ENCODE measurements at regions not wholly inside any gene's neighbourhood (a gene's known extent, or its start where the extent isn't known, plus 50 kb on each side); places are given as distances from the start of the nearest gene placed in this dataset.

- H3K27me3 ChIP-seq (ENCODE audit: control insufficient read depth, insufficient read depth, low read length): no peaks in the 10 kb centered on the region
- H3K4me1 ChIP-seq: no peaks in the 10 kb centered on the region
- H3K4me2 ChIP-seq (ENCODE audit: low read length): no peak overlapping the region
- H3K9me3 ChIP-seq (ENCODE audit: control insufficient read depth, low read length): no peaks in the 10 kb centered on the region
- H3K79me2 ChIP-seq: no peaks in the 10 kb centered on the region
- no peak for TF ChIP-seq CTCF (IDR thresholded peaks at IDR 0.05)
- H2AFZ ChIP-seq: no peak overlapping the region
- no peaks in the 10 kb centered on the region for H3K36me3 ChIP-seq (ENCODE audit: control insufficient read depth, insufficient read depth, low read length)
- no peak overlapping the region for H3K27ac ChIP-seq
- no peak overlapping the region for H3K9ac ChIP-seq
- no peak overlapping the region for H3K4me3 ChIP-seq (ENCODE audit: low read depth, low read length)
Measured at GRCh38 chr2:5387406-5387805, 304.8 kb upstream of the SOX11 start.

GRCh38 chr2:5389740-5390139, 302.4 kb upstream of the SOX11 start:
- H3K9ac ChIP-seq: no peak overlapping the region
- no peak overlapping the region for H2AFZ ChIP-seq
- H3K4me1 ChIP-seq: no peaks in the 10 kb centered on the region
- H3K79me2 ChIP-seq: no peaks in the 10 kb centered on the region
- TF ChIP-seq CTCF (IDR thresholded peaks at IDR 0.05): no peak
- no peak overlapping the region for H3K27ac ChIP-seq
- no peak overlapping the region for H3K4me2 ChIP-seq (ENCODE audit: low read length)
- H3K36me3 ChIP-seq (ENCODE audit: control insufficient read depth, insufficient read depth, low read length): no peaks in the 10 kb centered on the region
- no peaks in the 10 kb centered on the region for H3K9me3 ChIP-seq (ENCODE audit: control insufficient read depth, low read length)
- no peak overlapping the region for H3K4me3 ChIP-seq (ENCODE audit: low read depth, low read length)
- H3K27me3 ChIP-seq (ENCODE audit: control insufficient read depth, insufficient read depth, low read length): no peaks in the 10 kb centered on the region

DNA sequence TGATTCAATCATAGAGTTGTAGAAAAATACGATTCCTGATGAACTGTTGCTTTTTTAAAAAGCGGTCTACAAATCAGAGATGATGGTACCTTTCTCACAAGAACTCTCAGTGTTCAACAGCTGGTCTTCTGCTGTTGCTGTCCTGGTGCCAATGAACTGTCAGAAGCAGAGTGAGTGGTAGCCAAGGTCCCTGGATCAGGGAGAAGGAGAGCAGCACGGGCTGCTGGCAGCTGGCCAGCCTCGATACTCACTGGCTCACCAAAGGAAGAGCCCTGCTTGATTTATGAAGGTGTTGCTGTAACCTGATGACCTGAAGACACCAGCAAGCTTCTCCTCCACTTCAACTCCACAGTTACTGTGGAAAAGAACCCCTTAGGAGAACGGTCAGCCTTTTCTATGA, 300.8 kb upstream of the SOX11 start:
- Histone ChIP-seq H3K4me1 (no peaks in the 10 kb centered on the region), H3K4me2 (ENCODE audit: low read length) (no peak overlapping the region), H3K4me3 (ENCODE audit: low read depth, low read length) (no peak overlapping the region), H3K9me3 (ENCODE audit: control insufficient read depth, low read length) (no peaks in the 10 kb centered on the region), H3K27ac (no peak overlapping the region), H3K79me2 (no peaks in the 10 kb centered on the region), H3K36me3 (ENCODE audit: control insufficient read depth, insufficient read depth, low read length) (no peaks in the 10 kb centered on the region), H3K27me3 (ENCODE audit: control insufficient read depth, insufficient read depth, low read length) (no peaks in the 10 kb centered on the region), H3K9ac (no peak overlapping the region), H2AFZ (no peak overlapping the region)
- no peak for TF ChIP-seq CTCF (IDR thresholded peaks at IDR 0.05)

DNA sequence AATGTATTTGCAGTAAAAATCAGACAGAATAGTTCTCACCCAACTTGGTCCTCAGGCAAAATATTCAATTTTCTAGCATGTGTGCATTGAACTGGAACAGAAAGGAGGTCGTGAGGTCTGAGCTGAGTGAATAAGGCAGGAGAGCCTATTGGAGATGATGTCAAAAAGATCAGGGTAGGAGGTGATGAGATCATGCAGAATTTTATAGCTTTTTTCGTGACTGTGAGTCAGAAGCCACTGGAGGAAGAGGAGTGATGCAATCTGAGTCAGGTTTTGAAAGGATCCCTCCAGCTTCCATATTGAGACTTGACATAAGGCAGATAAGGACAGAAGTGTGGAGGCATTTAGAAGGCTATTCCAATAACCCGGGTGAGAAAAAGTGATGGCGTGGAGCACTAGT, 299.5 kb upstream of the SOX11 start:
- no peak overlapping the region for H3K4me3 ChIP-seq (ENCODE audit: low read depth, low read length)
- no peaks in the 10 kb centered on the region for H3K36me3 ChIP-seq (ENCODE audit: control insufficient read depth, insufficient read depth, low read length)

More for the DNA sequence above, 299.5 kb upstream of the SOX11 start:
- no peak overlapping the region for H2AFZ ChIP-seq
- H3K27me3 ChIP-seq (ENCODE audit: control insufficient read depth, insufficient read depth, low read length): no peaks in the 10 kb centered on the region
- no peaks in the 10 kb centered on the region for H3K4me1 ChIP-seq
- H3K9me3 ChIP-seq (ENCODE audit: control insufficient read depth, low read length): no peaks in the 10 kb centered on the region
- no peaks in the 10 kb centered on the region for H3K79me2 ChIP-seq
- H3K9ac ChIP-seq: no peak overlapping the region
- TF ChIP-seq CTCF (IDR thresholded peaks at IDR 0.05): no peak
- no peak overlapping the region for H3K4me2 ChIP-seq (ENCODE audit: low read length)
- H3K27ac ChIP-seq: no peak overlapping the region

Data from parathyroid adenoma (tissue), 2 donors.